NCI-H1105 treated with DMSO at 0.1 percent for 48 hours (cell line): ENCODE measurements at regions not wholly inside any gene's neighbourhood (a gene's known extent, or its start where the extent isn't known, plus 50 kb on each side); places are given as distances from the start of the nearest gene placed in this dataset.

Experiments used
- DNase-seq: peaks from one replicate; lab custom pipeline; 2025; lab: John Stamatoyannopoulos, UW

DNA sequence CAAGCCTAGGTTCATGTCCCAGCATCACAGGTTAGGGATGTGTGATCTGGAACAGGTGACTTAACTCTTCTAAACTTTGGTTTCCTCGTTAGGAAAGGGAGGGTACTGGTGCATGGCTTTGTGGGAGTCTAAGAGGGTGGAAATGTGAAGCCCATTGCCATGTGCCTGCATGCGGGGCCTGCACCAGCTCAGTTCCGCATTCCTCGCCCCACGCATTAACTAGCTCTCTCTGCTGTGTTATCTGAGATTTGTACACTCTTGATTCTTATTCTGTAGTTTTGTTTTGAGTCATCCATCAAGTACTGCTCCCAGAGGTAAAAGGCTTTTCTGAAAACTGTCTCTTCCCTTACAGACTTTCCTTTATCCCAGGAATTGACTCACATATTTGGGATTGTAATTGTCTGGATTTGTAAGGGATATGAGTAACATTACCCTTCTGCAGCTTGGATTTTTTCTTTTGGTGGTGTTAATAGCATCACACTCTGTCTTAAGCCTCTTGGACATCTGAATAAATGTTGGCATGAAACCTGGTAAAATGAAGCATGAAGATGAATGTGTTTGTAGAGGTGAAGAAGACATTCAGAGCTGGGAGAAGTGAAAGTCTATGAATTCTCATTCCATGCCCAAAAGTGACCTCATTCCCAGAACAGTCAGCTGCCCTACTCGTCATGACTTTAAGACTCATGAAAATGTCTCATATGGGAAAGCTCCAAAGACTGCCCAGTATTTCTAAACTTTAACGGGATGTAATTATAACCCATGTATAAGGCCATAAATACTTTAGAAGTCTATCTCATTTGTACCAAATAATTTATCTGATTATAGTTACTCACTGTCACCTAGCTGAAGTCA is 357.3 kb downstream of the FOXA2 start:
- DNase-seq: no peak

DNA sequence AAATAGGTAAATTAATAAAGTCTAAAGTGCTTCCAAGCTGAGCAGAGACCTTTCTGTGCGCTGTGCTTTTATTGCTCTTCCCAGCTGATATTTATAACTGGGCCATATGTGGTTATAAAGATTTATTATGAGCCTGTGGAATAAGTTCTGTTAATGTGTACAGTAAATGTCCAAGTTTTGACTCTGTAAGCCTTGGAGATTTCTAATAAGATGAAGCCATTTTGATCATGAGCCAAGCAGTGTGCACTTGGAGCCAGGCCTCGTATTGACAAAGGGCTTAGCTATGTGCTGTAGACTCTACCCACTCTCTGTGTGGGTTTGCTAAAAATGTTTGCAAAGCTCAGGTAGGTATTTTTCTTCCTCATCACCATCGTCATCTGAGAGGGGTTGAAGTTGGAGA is 361.1 kb downstream of the FOXA2 start:
- no peak for DNase-seq

GRCh38 chr20:22217712-22218352 is 366.5 kb downstream of the FOXA2 start:
- no peak for DNase-seq

GRCh38 chr20:22216984-22217383 is 367.4 kb downstream of the FOXA2 start:
- no peak for DNase-seq

DNA sequence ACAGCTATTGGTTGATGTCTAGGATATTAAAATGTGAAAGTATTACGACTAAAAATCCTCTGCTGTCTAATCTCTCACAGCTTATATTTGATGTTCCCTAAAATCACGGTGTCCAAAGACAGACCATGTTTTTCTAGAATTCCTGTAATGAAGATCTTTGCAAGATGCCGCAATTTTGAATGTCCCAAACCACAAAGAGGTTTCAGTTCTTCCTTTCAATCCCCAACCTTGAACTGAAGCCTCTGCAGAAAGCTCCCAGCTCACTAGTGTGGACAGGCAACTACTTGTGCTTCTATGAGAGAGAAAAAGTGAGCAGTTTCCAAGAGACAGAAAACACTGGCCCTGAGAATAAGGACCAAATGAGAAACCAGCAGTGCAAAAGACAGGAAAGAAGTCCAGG is 370.1 kb downstream of the FOXA2 start:
- no peak for DNase-seq

DNA sequence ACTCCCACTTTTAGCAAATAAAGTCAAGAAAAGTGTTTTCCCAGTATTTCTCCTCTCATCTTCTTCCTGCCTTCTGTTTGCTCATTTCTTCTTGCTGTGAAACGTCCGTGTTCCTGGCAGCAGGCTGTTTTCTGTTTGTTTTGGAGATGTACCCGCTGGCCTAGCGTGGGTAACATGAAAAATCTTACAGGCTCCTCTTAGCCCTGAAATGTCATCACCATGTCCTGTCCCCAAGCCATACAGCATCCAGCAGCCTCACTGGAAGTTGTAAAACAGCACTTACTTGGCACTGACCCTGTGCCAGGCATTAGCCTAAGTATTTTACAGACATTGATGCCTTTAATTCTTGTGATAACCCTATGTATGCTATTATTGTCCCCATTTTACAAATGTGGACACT is 371.1 kb downstream of the FOXA2 start:
- no peak for DNase-seq

DNA sequence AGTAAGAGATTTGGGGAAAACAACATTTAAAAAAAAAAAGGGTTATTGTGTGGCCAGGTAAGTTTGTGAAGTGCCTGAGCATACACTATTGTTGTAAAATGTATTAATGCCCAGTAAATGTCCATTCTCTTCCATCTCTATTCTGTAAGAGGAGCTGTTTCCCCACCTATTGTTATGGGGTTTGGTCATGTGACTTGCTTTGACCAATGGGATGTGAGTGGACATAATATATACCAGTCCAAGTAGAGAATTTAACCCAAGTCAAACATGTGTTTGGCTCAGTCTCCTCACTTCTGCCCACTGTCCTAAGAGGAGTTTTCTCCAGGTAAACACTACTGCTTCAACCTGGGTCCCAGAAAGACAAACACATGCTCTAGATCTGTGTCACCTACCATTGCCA is 377.1 kb downstream of the FOXA2 start:
- no peak for DNase-seq

- no peak for DNase-seq
Observed at GRCh38 chr20:22204801-22205200, 379.6 kb downstream of the FOXA2 start.

- DNase-seq: no peak
Observed at GRCh38 chr20:22182148-22182547, 402.2 kb downstream of the FOXA2 start.

- DNase-seq: no peak
Observed at GRCh38 chr20:22180244-22180643, 404.1 kb downstream of the FOXA2 start.

DNA sequence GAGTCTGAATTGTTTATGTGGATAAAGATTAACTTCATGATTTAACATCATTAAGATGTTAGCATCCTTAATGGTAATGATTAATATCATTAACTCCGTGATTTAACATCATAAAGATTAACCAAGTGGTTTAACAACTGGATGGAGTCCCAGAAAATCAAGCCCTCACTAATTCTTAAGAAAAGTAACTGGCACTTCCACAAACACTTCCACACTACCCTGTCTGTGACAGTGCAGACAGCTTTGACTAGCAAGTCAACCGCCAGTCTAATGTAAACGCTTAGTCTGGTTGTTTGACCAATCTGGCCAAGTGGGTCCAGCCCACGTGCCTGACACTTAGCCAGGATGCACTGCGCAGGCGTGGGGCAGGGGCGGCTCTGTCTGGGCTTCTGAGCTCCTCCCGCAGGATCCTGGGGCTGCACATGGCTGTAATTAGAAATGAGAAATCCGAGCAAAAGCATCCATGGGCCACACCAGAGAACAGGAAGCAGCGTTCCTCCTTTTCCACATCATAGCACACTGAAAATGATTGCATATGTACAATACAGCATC is 424.2 kb downstream of the FOXA2 start:
- no peak for DNase-seq

- DNase-seq: no peak
Observed at GRCh38 chr20:22159276-22159675, 425.1 kb downstream of the FOXA2 start.

DNA sequence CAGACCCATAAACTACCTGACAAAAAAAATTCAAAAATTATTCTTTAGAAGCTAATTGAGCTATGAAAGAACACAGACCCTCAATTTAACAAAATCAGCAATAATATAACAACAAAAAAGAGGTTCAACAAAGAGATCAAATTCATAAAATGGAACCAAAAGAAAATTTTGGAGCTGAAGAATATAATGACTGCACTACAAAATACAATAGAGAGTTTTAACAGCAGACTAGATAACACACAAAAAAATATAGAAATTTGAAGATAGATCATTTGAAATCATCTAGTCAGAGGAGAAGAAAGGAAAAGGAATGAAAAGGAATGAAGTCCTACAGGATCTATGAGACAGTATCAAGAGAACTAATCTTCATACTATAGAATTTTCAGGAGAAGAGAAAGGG is 422.1 kb downstream of the PAX1 start:
- DNase-seq: no peak

GRCh38 chr20:22106308-22106938 is 401.0 kb downstream of the PAX1 start:
- DNase-seq: peak; percentile 68

- no peak for DNase-seq
Observed at GRCh38 chr20:22101606-22102005, 396.1 kb downstream of the PAX1 start.

- no peak for DNase-seq
Observed at GRCh38 chr20:22100686-22101085, 395.2 kb downstream of the PAX1 start.

DNA sequence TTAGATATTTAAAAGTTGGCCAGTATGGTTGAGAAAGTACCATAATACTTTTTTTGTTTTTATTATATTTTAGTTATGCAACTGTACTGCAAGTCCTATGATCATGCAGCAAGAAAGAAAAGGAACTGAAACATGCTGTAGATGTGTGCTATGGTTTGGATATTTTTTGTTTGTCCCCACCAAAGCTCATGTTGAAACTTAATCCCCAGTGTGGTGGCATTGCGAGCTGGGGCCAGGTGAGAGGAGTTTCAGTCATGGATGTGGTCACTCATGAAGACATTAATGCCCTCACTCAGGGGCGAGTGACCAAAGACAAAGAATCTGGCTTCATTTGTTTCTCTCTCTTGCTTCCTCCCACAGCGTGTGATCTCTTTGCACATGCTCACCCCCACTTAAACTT is 393.9 kb downstream of the PAX1 start:
- DNase-seq: no peak

GRCh38 chr20:22098511-22098910 is 393.0 kb downstream of the PAX1 start:
- DNase-seq: no peak

DNA sequence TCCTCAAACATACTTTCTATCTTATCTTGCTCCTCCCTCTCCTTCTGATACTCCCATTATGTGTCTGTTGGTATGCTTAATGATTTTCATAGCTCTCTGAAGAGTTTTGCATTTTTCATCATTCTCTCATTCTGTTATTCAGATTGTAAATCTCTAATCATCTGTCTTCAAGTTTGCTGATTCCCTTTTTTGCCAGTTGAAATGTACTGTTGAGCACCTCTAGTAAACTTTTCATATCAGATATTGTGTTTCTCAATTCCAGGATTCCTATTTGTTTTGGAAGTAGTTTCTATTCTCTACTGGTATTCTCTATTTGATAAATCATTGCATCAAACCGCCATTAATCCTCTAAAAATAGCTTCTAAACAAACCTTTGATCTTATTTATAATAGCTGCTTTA is 387.7 kb downstream of the PAX1 start:
- DNase-seq: no peak

DNA sequence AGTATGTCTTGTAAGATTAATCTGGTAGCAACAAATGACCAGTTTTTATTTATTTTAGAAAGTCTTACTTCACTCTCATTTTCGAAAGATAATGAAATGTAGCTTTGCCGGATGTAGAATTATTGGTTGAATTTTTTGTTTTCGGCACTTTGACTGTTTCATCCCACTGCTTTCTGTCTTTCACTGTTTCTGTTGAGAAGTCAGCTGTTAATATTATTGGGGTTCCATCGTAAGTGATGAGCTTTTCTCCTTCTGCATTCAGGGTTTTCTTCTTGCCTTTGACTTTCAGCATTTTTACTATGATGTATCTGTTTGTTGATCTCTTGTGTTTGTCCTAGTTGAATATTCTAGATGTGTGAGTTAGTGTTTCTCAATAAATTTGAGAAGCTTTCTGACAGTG is 383.4 kb downstream of the PAX1 start:
- no peak for DNase-seq

DNA sequence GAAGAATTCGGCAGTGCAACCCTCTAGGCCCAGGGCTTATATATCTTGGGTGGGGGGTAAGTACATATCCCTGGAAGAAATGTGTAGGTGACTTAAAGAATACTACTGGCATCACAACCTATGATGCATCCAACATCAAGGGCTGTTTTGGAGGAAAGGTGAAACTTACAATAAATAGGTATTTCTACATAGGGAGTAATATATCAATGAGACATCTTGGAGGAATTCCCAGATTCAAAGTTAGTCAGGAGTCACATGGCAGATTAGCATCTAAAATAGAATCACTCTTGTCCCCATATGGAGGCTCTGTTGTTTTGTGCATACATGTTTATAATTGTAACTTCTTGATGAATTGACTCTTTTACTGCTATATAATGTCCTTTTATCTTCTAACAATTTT is 375.5 kb downstream of the PAX1 start:
- no peak for DNase-seq

GRCh38 chr20:22074635-22075034 is 369.2 kb downstream of the PAX1 start:
- DNase-seq: no peak

- DNase-seq: no peak
Observed at GRCh38 chr20:22071841-22072240, 366.4 kb downstream of the PAX1 start.
